GM13977 (cell line): ENCODE measurements at regions not wholly inside any gene's neighbourhood (a gene's known extent, or its start where the extent isn't known, plus 50 kb on each side); places are given as distances from the start of the nearest gene placed in this dataset.

ENCODE experiments used
- DNase-seq: peaks from one replicate; pipeline ENCODE4 v3.0.0; 2012; ENCODE audit warnings: low spot score
- in situ Hi-C: fragments of 300-500 bp; cut with MboI; formaldehyde crosslinking; loops from one replicate; pipeline ENCODE4 v1.12.0; 2022; ENCODE audit warnings: low sequenced_read_pairs, low pct_unique_long_range_greater_than_20kb, mixed read lengths, inconsistent platforms; ENCODE audit not compliant: unreplicated experiment
- TF ChIP-seq, protein P1 (sequence below): IDR thresholded peaks from 2 replicates; pipeline ENCODE4 v1.5.1; 2012; ENCODE audit warnings: mild to moderate bottlenecking, control low read depth; ENCODE audit not compliant: insufficient read depth; ENCODE audit errors: extremely low read depth, missing control alignments

DNA sequence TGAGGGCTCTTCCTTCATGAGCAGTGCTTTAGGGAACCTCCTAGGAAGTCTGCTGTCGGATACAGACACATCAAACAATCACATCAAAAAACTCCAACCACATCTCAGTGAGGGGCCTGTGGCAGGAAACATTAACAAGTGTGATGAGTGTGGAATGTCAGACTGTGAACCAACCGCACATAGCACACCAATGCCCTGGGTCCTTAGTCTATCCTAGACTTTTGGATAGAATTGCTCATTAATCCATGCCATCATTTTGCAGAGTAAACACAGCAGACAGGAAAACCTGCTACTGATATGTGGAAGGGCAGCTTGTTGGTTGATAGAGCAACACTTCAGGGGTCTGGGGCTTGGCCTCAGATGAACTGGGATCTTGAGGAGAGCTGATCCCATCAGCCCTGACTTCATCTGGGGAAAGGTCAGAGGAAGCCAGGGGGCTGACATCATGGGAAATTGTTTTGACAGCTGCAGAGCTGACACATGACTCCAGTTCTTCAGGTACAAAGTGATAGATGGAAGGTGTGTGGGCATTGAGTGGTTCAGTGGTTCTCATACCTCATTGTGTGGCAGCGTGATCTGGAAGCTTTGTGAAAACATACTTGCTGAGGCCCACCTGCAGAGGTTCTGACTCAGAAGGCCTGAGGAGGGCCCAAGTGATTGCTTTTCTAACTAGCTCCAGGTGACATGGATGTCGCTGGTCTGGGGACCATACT is 193.3 kb downstream of the DIRAS2 start:
- DNase-seq = no peak
- in situ Hi-C loops = no loop called here

GRCh38 chr9:90451804-90452203 is 190.8 kb downstream of the DIRAS2 start:
- in situ Hi-C loops = no loop called here
- no peak for DNase-seq
- TF ChIP-seq, protein P1, sequence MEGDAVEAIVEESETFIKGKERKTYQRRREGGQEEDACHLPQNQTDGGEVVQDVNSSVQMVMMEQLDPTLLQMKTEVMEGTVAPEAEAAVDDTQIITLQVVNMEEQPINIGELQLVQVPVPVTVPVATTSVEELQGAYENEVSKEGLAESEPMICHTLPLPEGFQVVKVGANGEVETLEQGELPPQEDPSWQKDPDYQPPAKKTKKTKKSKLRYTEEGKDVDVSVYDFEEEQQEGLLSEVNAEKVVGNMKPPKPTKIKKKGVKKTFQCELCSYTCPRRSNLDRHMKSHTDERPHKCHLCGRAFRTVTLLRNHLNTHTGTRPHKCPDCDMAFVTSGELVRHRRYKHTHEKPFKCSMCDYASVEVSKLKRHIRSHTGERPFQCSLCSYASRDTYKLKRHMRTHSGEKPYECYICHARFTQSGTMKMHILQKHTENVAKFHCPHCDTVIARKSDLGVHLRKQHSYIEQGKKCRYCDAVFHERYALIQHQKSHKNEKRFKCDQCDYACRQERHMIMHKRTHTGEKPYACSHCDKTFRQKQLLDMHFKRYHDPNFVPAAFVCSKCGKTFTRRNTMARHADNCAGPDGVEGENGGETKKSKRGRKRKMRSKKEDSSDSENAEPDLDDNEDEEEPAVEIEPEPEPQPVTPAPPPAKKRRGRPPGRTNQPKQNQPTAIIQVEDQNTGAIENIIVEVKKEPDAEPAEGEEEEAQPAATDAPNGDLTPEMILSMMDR = no peak

More for the DNA sequence above, 193.3 kb downstream of the DIRAS2 start:
- TF ChIP-seq, protein P1 = no peak

DNA sequence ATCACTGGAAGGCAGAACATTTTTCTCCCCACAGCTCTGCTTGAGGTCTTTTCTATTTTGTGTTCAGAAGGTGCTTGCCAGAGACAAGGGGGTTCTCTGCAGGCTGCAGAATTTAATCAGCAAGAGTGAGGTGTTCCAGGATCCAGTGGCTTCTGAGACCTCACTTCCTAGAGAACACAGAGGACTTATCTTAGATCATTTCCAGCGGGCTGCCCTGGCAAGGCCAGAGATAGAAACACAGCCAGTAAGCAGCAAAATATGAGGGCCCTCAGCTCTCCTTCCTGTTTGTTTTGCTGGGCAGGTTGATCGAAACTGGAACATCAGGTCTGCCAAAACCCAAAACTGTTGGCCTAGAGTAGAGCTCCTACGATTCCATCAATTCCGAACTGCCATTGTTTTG is 187.3 kb downstream of the DIRAS2 start:
- DNase-seq = no peak
- in situ Hi-C loops = no loop called here
- TF ChIP-seq, protein P1 = no peak

DNA sequence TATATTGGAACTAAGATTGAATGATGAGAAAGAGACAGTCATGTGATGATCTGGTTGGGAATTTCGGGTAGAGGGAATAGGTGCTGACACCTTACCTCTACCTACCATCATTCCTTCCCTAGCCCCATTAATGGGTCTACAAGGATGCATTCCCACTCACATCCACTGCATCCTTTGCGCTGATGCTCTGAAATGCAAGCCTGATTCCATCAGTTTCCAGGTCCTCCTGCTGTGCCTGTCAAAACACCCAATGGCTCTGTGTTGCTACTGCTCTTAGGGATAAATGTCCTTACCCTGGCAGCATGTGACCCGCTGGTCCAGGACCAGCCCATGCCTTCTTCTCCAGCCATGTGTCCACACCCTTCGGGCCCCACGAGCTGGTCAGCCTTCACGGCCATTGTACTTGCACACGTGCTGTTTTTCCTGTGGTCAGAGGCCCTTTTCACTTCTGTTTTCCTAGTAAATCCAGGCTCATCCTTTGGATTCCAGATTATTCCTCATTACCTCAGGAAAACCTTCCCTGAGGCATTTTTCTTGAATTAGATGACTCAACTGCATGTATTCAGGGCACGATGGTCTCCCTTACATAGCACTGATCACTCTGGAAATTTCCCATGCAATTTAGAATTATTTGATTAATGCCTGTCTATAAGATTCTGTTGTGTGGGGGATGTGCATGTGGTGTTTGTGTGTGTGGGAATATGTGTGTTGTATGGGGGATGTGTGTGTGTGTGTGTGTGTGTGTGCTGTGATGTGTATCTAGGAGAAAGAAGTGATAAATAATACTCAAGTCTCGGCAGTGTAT is 185.0 kb downstream of the DIRAS2 start:
- no peak for DNase-seq

GRCh38 chr9:90458485-90458884 is 184.1 kb downstream of the DIRAS2 start:
- TF ChIP-seq, protein P1 = no peak
- no peak for DNase-seq
- in situ Hi-C loops = no loop called here

More for the DNA sequence above, 185.0 kb downstream of the DIRAS2 start:
- in situ Hi-C loops = no loop called here
- TF ChIP-seq, protein P1 = no peak

DNA sequence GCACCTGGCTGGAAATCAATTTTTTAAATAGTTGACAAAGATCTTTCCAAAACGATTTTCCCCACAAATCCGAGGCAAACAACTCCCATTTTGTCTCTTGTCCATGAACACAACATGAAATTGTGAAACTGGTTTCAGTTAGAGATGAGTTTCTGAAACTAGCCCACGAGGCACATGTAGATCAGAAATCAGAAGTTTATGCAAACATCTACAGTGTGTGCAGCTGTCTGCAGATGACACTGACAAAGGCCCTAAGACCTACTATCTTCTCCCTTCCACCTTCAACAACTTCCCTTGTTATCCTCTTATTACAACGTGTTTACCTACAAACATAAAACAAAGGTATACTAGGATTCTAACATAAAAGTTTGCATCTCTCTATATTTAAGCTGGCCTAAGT is 183.3 kb downstream of the DIRAS2 start:
- in situ Hi-C loops = no loop called here
- DNase-seq = peak; percentile 28

More for the DNA sequence above, 183.3 kb downstream of the DIRAS2 start:
- TF ChIP-seq, protein P1 = no peak
